K562 (cell line): ENCODE measurements at regions not wholly inside any gene's neighbourhood (a gene's known extent, or its start where the extent isn't known, plus 50 kb on each side); places are given as distances from the start of the nearest gene placed in this dataset.

ENCODE experiments used
- ATAC-seq: fragments of 200-7000 bp; cut with Tn5 transposase; 3 replicates; pipeline ENCODE4 v1.9.1; 2020; ENCODE audit warnings: moderate library complexity
- BruUV-seq: library from RNA; stranded (reverse); fragments of 400-500 nt; replicated peaks from 2 replicates; lab custom pipeline; 2021; lab: Mats Ljungman, UMichigan
- CTCF ChIA-PET: fragments of 300-600 bp; formaldehyde crosslinking; extraction: SDS; loops from one replicate; lab custom pipeline; 2021; ENCODE audit warnings: low intra/inter-chr PET ratio; lab: Yijun Ruan, JAX
- POLR2A ChIA-PET: fragments of 300-600, 350-650 bp; sonication (Branson Sonifier 250); formaldehyde crosslinking; extraction: SDS; loops from one replicate; lab custom pipeline; 2021; ENCODE audit warnings: antibody characterized with exemption, inconsistent platforms; lab: Yijun Ruan, JAX
- DNase-seq, 4 experiments: peaks; one replicate each; pipeline versions ENCODE4 v3.0.0 to v3.0.0-alpha.2; 2011 to 2018; ENCODE audit warnings: low spot score in 3 of 4, mixed read lengths in 3 of 4; ENCODE audit errors: extremely low read depth in 1 of 4
- FAIRE-seq: peaks from 2 replicates; lab custom pipeline; 2011; peaks lifted over from hg19 to GRCh38; lab: Jason Lieb, UNC
- H2AFZ ChIP-seq: 2 replicates; pipeline ENCODE4 v1.6.0; 2011; ENCODE audit warnings: low read depth, low read length, control low read depth, inconsistent platforms
- H3K27ac ChIP-seq: fragments of 200-600 bp; 3 replicates; pipeline ENCODE4 v1.8.0; 2011; ENCODE audit warnings: low read depth, mild to moderate bottlenecking, control low read depth, inconsistent platforms, low read length, moderate library complexity, mixed read lengths; ENCODE audit errors: extremely low read depth
- H3K27me3 ChIP-seq, 2 experiments: fragments of 300-600 bp in 1 of 2; 2 replicates in 1 of 2; 3 replicates in 1 of 2; pipeline versions ENCODE4 v1.6.0 to v1.8.0; 2011; ENCODE audit warnings: inconsistent platforms in 2 of 2, low read length in 2 of 2, mild to moderate bottlenecking in 1 of 2, mixed read lengths in 1 of 2, moderate library complexity in 1 of 2; ENCODE audit not compliant: control insufficient read depth in 2 of 2, insufficient read depth in 2 of 2
- H3K36me3 ChIP-seq: fragments of 300-600 bp; 3 replicates; pipeline ENCODE4 v1.8.0; 2011; ENCODE audit warnings: mild to moderate bottlenecking, low read length, inconsistent platforms; ENCODE audit not compliant: control insufficient read depth, insufficient read depth
- H3K4me1 ChIP-seq, 2 experiments: fragments of 200-600 bp in 1 of 2; replicated peaks in 1 of 2; 2 replicates in 1 of 2; 3 replicates in 1 of 2; pipeline versions ENCODE4 v1.5.1 to v1.8.0; 2011; ENCODE audit warnings: inconsistent platforms in 2 of 2, low read length in 2 of 2, mild to moderate bottlenecking in 1 of 2, mixed read lengths in 1 of 2, moderate library complexity in 1 of 2; ENCODE audit not compliant: control insufficient read depth in 2 of 2, insufficient read depth in 2 of 2
- H3K4me2 ChIP-seq: 2 replicates; pipeline ENCODE4 v1.6.1; 2011; ENCODE audit warnings: low read length, control low read depth, inconsistent platforms, mixed read lengths; ENCODE audit not compliant: insufficient read depth
- H3K4me3 ChIP-seq: fragments of 200-600 bp; sonication (generic), shearing (Covaris generic); 2 replicates; pipeline ENCODE4 v1.5.1; 2016; ENCODE audit warnings: control low read depth, inconsistent platforms
- H3K79me2 ChIP-seq: fragments of 200-600 bp; 3 replicates; pipeline ENCODE4 v1.8.0; 2011; ENCODE audit warnings: low read length, inconsistent platforms; ENCODE audit not compliant: control insufficient read depth, insufficient read depth
- H3K9ac ChIP-seq, 2 experiments: 2 replicates each; pipeline versions ENCODE4 v1.6.0 to v1.6.1; 2011; ENCODE audit warnings: low read depth in 2 of 2, low read length in 2 of 2, control low read depth in 1 of 2, inconsistent platforms in 1 of 2, mild to moderate bottlenecking in 1 of 2, mixed read lengths in 1 of 2; ENCODE audit not compliant: insufficient read depth in 1 of 2
- H3K9me1 ChIP-seq: one replicate; pipeline ENCODE4 v1.6.0; 2011; ENCODE audit warnings: inconsistent platforms, mild to moderate bottlenecking, low read length, moderate library complexity; ENCODE audit not compliant: control insufficient read depth, insufficient read depth
- H3K9me3 ChIP-seq: replicated peaks from 2 replicates; pipeline ENCODE4 v1.5.1; 2011; ENCODE audit warnings: low read depth, low read length, inconsistent platforms; ENCODE audit not compliant: control insufficient read depth, insufficient read depth
- H4K20me1 ChIP-seq: replicated peaks from 2 replicates; pipeline ENCODE4 v1.6.1; 2011; ENCODE audit warnings: low read length, inconsistent platforms, mixed read lengths; ENCODE audit not compliant: control insufficient read depth, insufficient read depth
- BACH1 ChIP-seq: fragments of 200-800 bp; sonication (Bioruptor generic); IDR thresholded peaks from 2 replicates; pipeline ENCODE4 v1.6.1; 2016; ENCODE audit warnings: missing genetic modification characterization, missing compliant biosample characterization
- DLX4 ChIP-seq: fragments of 250-450 bp; sonication (Bioruptor Pico); IDR thresholded peaks from 2 replicates; pipeline ENCODE4 v1.6.1; 2021; ENCODE audit warnings: mild to moderate bottlenecking
- ESRRB ChIP-seq: fragments of 250-450 bp; sonication (Bioruptor Pico); IDR thresholded peaks from 2 replicates; pipeline ENCODE4 v1.5.0; 2020; ENCODE audit warnings: mild to moderate bottlenecking, moderate library complexity, borderline replicate concordance
- HES1 ChIP-seq: fragments of 450-650 bp; IDR thresholded peaks from 2 replicates; pipeline ENCODE4 v1.6.1; 2016; ENCODE audit warnings: low read depth, mild to moderate bottlenecking, moderate library complexity
- LCOR ChIP-seq: sonication (generic); formaldehyde crosslinking; IDR thresholded peaks from 2 replicates; pipeline ENCODE4 v1.8.0; 2022; ENCODE audit warnings: mild to moderate bottlenecking, missing genetic modification reagents
- NFYB ChIP-seq: IDR thresholded peaks from 2 replicates; pipeline ENCODE4 v1.6.1; 2011; ENCODE audit warnings: mild to moderate bottlenecking, moderate library complexity; ENCODE audit not compliant: insufficient read length; ENCODE audit errors: extremely low read depth
- XRCC4 ChIP-seq: IDR thresholded peaks from one replicate; pipeline ENCODE4 v1.6.1; 2011; ENCODE audit not compliant: insufficient read depth, insufficient read length; ENCODE audit errors: extremely low read depth
- ZBED1 ChIP-seq: IDR thresholded peaks from 2 replicates; pipeline ENCODE4 v1.6.1; 2014
- ZNF224 ChIP-seq: sonication (generic); formaldehyde crosslinking; IDR thresholded peaks from 2 replicates; pipeline ENCODE4 v1.8.0; 2022; ENCODE audit warnings: mild to moderate bottlenecking, missing genetic modification reagents
- ZNF764 ChIP-seq: fragments of 250-450 bp; sonication (Bioruptor Pico); IDR thresholded peaks from 2 replicates; pipeline ENCODE4 v1.4.0; 2020; ENCODE audit warnings: low read depth, mild to moderate bottlenecking, moderate library complexity
- ZSCAN32 ChIP-seq: fragments of 450-650 bp; formaldehyde crosslinking; IDR thresholded peaks from 2 replicates; pipeline ENCODE4 v1.4.0; 2020; ENCODE audit warnings: mild to moderate bottlenecking, moderate library complexity
- in situ Hi-C: fragments of 300-500 bp; cut with MboI; formaldehyde crosslinking; loops from 4 replicates; pipeline ENCODE4 v1.15.0; 2018; ENCODE audit warnings: inconsistent platforms, mixed read lengths
- intact Hi-C: fragments of 100-400 bp; cut with micrococcal nuclease; formaldehyde crosslinking; loops from 2 replicates; pipeline ENCODE4 v1.14.2; 2022
- TF ChIP-seq, protein P1 (sequence below): fragments of 450-650 bp; IDR thresholded peaks from 2 replicates; pipeline ENCODE4 v1.6.1; 2016
- TF ChIP-seq, protein P2 (sequence below): sonication (generic); formaldehyde crosslinking; IDR thresholded peaks from 2 replicates; pipeline ENCODE4 v1.4.0; 2020; ENCODE audit warnings: mild to moderate bottlenecking, missing genetic modification reagents

GRCh38 chr3:65109966-65110500, 422.2 kb upstream of the ADAMTS9 start:
- TF ChIP-seq ZSCAN32 = no peak
- TF ChIP-seq, protein P1, sequence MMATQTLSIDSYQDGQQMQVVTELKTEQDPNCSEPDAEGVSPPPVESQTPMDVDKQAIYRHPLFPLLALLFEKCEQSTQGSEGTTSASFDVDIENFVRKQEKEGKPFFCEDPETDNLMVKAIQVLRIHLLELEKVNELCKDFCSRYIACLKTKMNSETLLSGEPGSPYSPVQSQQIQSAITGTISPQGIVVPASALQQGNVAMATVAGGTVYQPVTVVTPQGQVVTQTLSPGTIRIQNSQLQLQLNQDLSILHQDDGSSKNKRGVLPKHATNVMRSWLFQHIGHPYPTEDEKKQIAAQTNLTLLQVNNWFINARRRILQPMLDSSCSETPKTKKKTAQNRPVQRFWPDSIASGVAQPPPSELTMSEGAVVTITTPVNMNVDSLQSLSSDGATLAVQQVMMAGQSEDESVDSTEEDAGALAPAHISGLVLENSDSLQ = no peak
- no peak for TF ChIP-seq ESRRB (CRISPR knock-in tag)
- TF ChIP-seq, protein P2, sequence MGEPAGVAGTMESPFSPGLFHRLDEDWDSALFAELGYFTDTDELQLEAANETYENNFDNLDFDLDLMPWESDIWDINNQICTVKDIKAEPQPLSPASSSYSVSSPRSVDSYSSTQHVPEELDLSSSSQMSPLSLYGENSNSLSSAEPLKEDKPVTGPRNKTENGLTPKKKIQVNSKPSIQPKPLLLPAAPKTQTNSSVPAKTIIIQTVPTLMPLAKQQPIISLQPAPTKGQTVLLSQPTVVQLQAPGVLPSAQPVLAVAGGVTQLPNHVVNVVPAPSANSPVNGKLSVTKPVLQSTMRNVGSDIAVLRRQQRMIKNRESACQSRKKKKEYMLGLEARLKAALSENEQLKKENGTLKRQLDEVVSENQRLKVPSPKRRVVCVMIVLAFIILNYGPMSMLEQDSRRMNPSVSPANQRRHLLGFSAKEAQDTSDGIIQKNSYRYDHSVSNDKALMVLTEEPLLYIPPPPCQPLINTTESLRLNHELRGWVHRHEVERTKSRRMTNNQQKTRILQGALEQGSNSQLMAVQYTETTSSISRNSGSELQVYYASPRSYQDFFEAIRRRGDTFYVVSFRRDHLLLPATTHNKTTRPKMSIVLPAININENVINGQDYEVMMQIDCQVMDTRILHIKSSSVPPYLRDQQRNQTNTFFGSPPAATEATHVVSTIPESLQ = no peak
- TF ChIP-seq LCOR (CRISPR knock-in tag) = no peak
- no peak for TF ChIP-seq ZNF764 (CRISPR knock-in tag)
- TF ChIP-seq ZNF224 (CRISPR knock-in tag) = no peak
- TF ChIP-seq BACH1 = no peak
- TF ChIP-seq XRCC4 = no peak
- TF ChIP-seq DLX4 (CRISPR knock-in tag) = no peak
- no peak for TF ChIP-seq NFYB
- no peak for TF ChIP-seq ZBED1
- no peak for TF ChIP-seq HES1
- no peak for FAIRE-seq
- DNase-seq = no peak
- no peaks in the 10 kb centered on the region for H3K9me3 ChIP-seq
- no peaks in the 10 kb centered on the region for H3K27me3 ChIP-seq
- H3K4me3 ChIP-seq = no peak overlapping the region
- H4K20me1 ChIP-seq = no peaks in the 10 kb centered on the region
- H3K4me2 ChIP-seq = no peak overlapping the region
- no peak overlapping the region for H3K27ac ChIP-seq
- no peak for ATAC-seq
- BruUV-seq = no TSS peak
- ChIA-PET CTCF (interaction anchor here (0.6 kb wide), 1 partner anchor 1024 kb away, joined by 4 read pairs; no protein-coding TSS in a partner anchor), POLR2A (no interaction called here)
- H3K36me3 ChIP-seq = no peaks in the 10 kb centered on the region
- H3K9me1 ChIP-seq = no peaks in the 10 kb centered on the region
- H3K9ac ChIP-seq = no peak overlapping the region
- in situ Hi-C loops (no loop called here), intact Hi-C loops (no loop called here)
- no peaks in the 10 kb centered on the region for H3K4me1 ChIP-seq
- no peak overlapping the region for H2AFZ ChIP-seq
- no peaks in the 10 kb centered on the region for H3K79me2 ChIP-seq
